CD4-positive, alpha-beta T cell treated with Interleukin-17A for 1 hour (primary cell): ENCODE measurements at regions not wholly inside any gene's neighbourhood (a gene's known extent, or its start where the extent isn't known, plus 50 kb on each side); places are given as distances from the start of the nearest gene placed in this dataset.
"Not testable (repeated sequence)": the region's sequence is repeated elsewhere in the genome, so short reads cannot be mapped to it uniquely, and the experiment has no call there.

Source experiments
- DNase-seq: peaks from one replicate; pipeline ENCODE4 v3.0.0-alpha.2; 2020

- no peak for DNase-seq
These were observed 297.5 kb upstream of the PRKD1 start for GRCh38 chr14:30225176-30225575.

- DNase-seq: no peak
These were observed 299.8 kb upstream of the PRKD1 start for GRCh38 chr14:30227436-30227835.

GRCh38 chr14:30227876-30228275 lies 300.2 kb upstream of the PRKD1 start:
- DNase-seq: no peak

GRCh38 chr14:30230719-30231118 lies 303.1 kb upstream of the PRKD1 start:
- no peak for DNase-seq

GRCh38 chr14:30234966-30235365 lies 307.3 kb upstream of the PRKD1 start:
- no peak for DNase-seq

GRCh38 chr14:30235485-30235884 lies 307.8 kb upstream of the PRKD1 start:
- no peak for DNase-seq

- DNase-seq: no peak
These were observed 311.3 kb upstream of the PRKD1 start for GRCh38 chr14:30238936-30239335.

- DNase-seq: no peak
These were observed 312.4 kb upstream of the PRKD1 start for GRCh38 chr14:30240018-30240417.

- DNase-seq: no peak
These were observed 313.0 kb upstream of the PRKD1 start for GRCh38 chr14:30240685-30241084.

GRCh38 chr14:30242744-30243143 lies 315.1 kb upstream of the PRKD1 start:
- DNase-seq: no peak

GRCh38 chr14:30243207-30243606 lies 315.6 kb upstream of the PRKD1 start:
- no peak for DNase-seq

- DNase-seq: no peak
These were observed 315.2 kb upstream of the G2E3 start for GRCh38 chr14:30243805-30244204.

GRCh38 chr14:30244348-30244747 lies 314.6 kb upstream of the G2E3 start:
- not testable (repeated sequence) for DNase-seq

GRCh38 chr14:30251017-30251416 lies 307.9 kb upstream of the G2E3 start:
- DNase-seq: no peak

- DNase-seq: no peak
These were observed 307.3 kb upstream of the G2E3 start for GRCh38 chr14:30251557-30252100.

GRCh38 chr14:30252151-30252550 lies 306.8 kb upstream of the G2E3 start:
- DNase-seq: no peak

- no peak for DNase-seq
These were observed 305.9 kb upstream of the G2E3 start for GRCh38 chr14:30252783-30253674.

GRCh38 chr14:30256627-30257026 lies 302.3 kb upstream of the G2E3 start:
- no peak for DNase-seq

- DNase-seq: no peak
These were observed 300.9 kb upstream of the G2E3 start for GRCh38 chr14:30257946-30258661.

GRCh38 chr14:30260833-30261607 lies 297.9 kb upstream of the G2E3 start:
- no peak for DNase-seq

GRCh38 chr14:30264161-30264560 lies 294.8 kb upstream of the G2E3 start:
- no peak for DNase-seq

- no peak for DNase-seq
These were observed 292.7 kb upstream of the G2E3 start for GRCh38 chr14:30266290-30266689.

GRCh38 chr14:30267141-30267540 lies 291.8 kb upstream of the G2E3 start:
- DNase-seq: no peak
